HG03064 (cell line): ENCODE measurements at regions not wholly inside any gene's neighbourhood (a gene's known extent, or its start where the extent isn't known, plus 50 kb on each side); places are given as distances from the start of the nearest gene placed in this dataset.

ENCODE experiments used
- ATAC-seq: cut with Tn5 transposase; IDR thresholded peaks from one replicate; pipeline ENCODE4 v1.9.1; 2021; ENCODE audit warnings: low read depth; ENCODE audit not compliant: unreplicated experiment

GRCh38 chr7:131753620-131754222, 197.3 kb upstream of the PODXL start:
- ATAC-seq, result no peak

DNA sequence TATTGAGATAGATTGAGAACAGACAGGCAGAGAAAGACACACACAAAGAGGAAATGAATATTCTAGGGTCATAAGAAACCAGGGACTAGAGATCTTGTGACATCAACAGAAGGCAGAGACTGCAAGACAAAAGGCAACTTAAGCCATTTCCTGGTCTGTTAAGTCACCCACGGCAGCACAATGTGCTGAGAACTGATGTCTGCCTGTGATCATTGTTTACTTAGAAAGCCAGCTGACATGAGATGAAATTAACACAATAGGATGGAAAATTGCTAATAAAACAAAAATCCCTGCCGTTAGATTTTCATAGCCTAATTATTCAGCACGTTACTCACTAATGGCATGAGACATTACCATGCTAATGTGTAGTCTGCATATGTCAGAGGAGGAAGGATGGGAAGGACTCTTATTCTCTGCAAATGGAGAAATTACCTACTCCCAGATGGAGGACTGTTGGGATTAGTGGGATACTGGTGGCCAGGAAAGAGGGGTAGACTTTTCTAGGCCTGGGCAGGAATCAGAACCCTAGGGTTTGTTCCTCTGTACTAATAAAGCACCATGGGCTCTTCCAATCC, 191.3 kb upstream of the PODXL start:
- ATAC-seq, result no peak

GRCh38 chr7:131745390-131746248, 189.2 kb upstream of the PODXL start:
- ATAC-seq, result no peak

DNA sequence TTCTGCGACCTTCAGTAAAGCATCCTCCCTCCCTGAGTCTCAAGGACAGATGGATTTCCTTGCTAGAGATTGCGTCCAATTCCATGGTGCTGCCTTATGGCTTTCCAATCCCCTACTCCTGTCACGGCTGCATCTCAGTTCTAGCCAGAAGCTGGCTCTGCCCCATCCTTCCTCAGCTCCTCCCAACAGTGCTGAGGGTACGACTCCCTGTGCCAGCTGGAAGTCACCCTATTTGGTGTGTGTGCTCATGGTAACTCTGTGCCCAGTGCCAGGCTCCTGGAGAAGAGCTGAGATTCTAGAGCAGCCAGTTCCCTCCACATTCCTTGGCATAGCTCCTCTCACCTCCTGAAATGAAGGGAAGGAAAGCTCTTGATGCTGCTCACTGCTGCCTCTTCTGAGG, 185.0 kb upstream of the PODXL start:
- no peak for ATAC-seq

DNA sequence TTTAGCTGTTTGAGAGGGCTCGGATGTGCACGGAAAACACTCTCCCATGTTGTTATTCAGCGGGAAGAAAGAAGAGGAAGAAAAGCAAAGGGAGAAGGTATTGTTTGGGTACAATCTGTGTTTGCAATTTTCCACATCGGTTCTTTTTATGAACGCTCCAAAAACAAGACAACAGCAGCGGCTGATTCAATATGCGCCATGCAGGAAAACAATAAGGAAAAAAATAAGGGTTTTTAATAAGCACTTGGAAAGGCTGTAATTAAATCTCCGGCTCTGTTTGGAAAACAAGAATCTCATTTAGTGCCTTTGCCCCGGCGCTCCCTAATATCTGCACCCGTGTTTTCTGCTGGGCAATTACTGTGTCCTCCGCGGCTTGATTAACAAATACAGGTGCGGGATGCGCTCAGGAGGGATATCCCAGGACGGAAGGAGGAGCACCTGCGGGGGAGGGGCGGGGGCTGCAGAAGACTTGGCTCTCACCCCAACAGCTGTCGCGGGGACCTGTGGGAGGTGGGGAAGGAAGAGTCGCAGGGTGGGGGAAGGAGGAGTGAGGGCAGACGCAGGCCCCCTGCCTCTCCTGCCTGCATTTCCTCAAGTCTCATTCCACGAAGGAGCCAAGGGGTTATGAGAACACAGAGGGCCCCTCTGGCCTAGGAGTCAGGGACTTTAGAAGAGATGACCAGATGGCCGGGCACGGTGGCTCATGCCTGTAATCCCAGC, 181.5 kb upstream of the PODXL start:
- ATAC-seq, result no peak

GRCh38 chr7:131735101-131735500, 178.7 kb upstream of the PODXL start:
- ATAC-seq, result no peak

DNA sequence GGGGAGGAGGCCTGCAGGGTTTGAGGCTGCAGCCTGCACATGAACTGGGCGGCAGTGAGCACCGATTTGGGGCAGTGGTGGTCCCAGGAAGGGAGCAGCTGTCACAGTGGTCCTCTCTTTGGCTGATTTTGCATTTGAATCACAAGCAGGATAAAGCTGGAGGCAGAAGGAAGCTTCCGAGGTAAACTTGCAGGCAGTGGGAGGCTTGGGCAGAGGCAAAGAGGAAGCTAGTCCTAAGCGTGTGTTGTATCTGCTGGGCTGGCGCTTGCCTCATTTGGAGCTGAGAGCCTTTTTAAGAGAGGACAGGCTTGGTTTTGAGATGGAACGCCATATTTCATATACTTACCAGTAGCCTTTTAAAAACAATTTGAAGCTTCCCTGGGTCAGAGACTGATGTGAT, 177.2 kb upstream of the PODXL start:
- ATAC-seq, result no peak

DNA sequence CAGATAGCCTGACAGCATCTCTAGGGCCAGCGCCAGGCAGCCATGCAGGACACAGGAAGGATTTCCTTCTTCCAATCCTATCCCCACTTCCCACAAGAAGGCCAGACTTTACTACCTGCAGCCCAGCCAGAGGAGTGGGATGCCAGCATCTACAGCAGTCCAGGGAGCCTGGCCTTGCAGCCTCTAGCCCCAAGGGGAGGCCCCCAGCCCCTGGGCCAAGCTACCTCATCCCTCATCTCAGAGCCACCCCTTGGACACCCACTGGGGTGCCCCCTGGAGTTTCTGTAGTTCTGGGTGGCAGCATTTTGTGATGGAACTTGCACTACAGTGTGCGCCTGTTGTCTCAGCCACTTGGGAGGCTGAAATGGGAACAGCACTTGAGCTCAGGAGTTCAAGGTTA, 170.8 kb upstream of the PODXL start:
- ATAC-seq, result no peak

- no peak for ATAC-seq
Measured at GRCh38 chr7:131726686-131727085, 170.3 kb upstream of the PODXL start.

DNA sequence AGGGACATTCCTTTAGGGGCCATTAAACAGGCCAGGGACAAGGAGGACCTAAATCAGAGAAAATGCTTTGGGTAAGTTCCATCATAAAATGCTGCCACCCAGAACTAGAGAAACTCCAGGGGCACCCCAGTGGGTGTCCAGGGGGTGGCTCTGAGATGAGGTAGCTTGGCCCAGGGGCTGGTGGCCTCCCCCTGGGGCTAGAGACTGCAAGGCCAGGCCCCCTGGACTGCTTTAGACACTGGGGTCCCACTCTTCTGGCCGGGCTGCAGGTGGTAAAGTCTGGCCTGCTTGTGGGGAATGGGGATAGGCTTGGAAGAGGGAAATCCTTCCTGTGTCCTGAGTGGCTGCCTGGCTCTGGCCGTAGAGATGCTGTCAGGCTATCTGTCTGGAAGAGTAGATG, 169.6 kb upstream of the PODXL start:
- no peak for ATAC-seq

- ATAC-seq, result no peak
Measured at GRCh38 chr7:131724776-131725345, 168.4 kb upstream of the PODXL start.

DNA sequence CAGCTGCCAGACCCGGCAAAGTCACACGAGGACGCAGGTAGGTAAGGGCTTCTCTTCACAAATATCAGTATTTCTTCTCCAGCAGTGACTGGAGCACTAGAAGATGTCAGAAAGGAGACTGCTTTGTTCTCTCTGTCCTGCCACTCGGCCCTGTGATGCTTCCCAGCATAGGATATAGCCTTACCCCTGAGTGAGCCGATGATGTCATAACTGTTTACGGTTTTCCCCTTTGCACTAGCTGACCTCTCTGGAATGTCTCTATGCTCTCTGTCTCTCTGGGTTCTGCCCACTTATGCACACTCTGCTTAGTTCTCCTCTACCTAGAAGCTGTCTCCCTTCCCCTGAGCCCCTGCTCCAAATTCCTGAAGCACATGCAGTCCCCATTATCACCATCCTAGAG, 167.5 kb upstream of the PODXL start:
- no peak for ATAC-seq

DNA sequence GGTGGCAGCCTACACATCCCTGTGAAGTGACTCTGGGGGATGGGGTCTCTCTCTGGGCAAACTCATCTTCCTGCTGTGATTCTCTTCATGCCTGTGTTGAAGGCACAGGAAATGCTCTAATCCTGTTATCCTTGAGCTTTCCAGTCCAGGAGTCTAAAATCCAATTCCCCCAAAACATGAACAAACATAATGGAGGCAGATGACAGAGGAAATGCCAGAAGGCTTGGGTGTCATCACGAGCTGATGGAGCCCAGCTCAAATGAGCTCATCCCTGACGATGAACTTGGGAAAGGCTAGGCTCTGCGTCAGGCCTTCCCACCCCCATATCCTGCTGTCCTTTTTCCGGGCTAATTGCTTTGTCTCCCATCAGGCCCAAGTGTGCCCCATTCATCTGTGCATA, 165.9 kb upstream of the PODXL start:
- ATAC-seq, result no peak

GRCh38 chr7:131721660-131722059, 165.2 kb upstream of the PODXL start:
- ATAC-seq, result no peak

DNA sequence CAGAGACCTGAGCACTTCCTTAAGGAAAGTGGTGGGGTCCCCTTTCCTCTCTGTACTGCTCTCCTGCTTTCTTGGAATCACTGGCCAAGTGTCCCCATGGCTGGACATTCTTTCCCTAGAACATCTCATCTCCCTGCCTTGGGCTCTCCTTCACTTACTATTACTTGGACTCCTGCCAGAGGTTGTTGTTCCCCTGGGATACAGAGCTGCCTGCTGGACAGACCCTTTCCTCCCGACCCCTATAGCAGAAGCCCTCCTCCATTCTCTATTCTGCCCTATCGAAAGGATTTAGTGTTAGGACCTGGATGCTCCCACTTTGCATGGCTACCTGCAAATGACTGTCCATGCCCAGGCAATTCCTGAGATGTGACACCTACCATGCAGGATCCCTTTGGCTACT, 164.3 kb upstream of the PODXL start:
- ATAC-seq, result no peak

- no peak for ATAC-seq
Measured at GRCh38 chr7:131717181-131717580, 160.8 kb upstream of the PODXL start.

GRCh38 chr7:131699323-131699722, 142.9 kb upstream of the PODXL start:
- no peak for ATAC-seq

DNA sequence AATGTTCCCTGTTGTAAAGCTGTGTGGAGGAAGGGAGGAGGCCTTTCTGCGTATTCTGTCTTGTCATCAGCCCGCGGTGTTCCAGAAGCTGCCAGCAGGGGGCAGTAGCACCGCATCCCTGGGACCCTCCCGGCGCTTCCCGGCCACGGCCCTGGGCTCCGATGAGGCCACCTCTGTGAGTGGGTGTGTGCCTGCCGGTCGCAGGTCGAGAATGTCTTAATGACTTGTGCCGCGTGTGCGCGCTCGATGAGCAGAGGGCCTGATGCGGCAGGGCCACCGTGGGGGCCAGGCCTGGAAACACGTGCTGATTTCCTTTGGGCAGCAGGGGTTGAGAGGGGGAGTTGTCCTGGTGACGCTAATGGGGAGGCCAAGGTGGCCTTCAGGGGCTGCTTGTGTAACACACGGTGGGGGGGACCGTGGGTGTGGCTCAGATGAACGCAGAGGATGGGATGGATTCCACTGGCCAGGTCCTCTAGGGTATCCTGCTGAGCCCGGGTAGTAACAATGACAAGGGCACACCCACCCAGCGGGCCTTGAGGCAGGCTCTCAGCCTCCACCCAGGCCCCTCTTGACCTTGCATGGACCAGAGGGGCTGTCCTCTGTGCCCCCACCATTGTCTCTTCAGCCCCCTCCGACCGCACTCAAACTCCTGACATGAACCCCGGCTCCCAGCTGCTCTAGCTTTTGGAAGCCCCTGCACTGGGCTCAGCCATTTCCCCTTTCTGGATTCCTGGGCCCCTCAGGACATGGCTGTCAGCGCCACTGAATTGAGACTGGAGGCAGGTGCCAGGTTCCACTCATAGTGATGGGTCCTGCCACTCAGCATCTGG, 135.9 kb upstream of the PODXL start:
- no peak for ATAC-seq

- ATAC-seq, result no peak
Measured at GRCh38 chr7:131691454-131692130, 135.2 kb upstream of the PODXL start.

GRCh38 chr7:131690441-131690840, 134.0 kb upstream of the PODXL start:
- ATAC-seq, result no peak
